Epidermal melanocyte (primary cell): ENCODE measurements at regions not wholly inside any gene's neighbourhood (a gene's known extent, or its start where the extent isn't known, plus 50 kb on each side); places are given as distances from the start of the nearest gene placed in this dataset.

Source experiments
- DNase-seq: peaks from one replicate; pipeline ENCODE4 v3.0.0; 2011; ENCODE audit warnings: low spot score; ENCODE audit not compliant: insufficient read length

DNA sequence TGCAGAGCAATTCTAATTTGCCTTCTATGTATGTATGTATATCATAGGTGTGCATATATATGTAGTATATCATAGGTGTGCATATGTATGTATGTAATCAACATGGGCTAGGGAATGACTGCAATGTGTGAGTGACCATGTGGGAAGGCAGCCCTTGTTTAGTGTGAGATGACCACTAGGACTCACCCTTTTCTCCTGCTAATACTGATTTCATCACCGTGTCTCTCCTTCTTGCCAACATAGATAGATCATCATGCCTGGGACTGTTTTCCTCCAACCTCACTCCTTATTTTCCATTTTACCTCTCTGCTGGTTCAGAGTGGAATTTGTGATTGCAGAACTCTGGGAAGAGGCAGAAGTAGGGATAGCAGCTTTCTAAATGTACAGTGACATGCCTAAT lies 63.6 kb upstream of the SFRP2 start:
- DNase-seq: no peak

DNA sequence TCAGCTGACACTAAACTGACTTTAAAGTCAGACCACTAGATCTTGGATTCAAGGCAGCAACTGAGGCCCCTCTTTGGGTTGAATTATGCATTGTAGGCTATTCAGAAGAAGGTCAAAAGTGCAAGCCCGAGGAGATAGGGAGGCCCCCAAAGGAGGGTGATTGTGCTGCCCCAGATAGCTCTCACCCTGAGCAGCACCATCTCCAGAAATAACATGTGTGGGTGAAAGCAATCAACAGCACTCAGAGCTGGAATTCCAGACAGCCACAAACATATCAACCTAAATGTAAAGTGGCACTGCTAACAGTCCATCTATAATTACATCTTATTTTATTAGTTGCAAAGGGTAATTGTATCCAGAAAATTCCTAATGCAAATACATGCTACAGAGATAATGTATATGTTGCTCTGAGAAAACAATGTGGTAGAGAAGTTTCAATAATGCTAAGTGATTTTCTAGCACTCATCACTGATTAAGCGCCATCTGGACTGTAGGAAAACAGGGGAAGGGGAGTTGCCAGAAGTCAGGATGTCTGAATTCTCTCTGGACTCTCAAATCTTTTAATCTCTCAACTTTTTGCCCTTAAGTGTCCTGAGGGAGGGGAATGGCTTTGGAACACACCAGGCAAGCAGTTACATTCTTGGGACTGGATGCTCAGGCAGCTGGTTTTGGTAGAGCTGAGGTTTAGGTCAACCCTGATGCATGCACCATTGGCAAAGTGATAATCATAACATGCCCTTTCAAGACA lies 61.8 kb upstream of the SFRP2 start:
- no peak for DNase-seq

DNA sequence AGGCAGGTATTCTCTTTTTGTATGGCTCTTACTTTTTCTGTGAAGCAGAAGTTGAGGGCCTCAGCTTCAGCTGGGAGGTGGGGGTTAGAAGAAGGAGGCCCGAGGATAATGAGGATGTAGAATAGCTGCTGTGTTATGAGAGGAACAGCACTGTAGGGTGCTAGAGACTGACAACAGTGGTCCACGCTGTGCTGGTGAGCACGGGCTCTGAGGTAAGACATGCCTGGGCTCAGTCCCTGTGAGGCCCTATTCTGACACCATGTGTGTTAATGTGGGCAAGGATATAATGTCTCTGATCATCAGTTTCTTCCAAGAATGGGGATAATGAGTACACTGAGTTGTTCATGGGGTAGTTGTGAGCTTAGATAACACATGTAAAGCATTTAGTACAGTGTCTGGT lies 55.3 kb upstream of the SFRP2 start:
- no peak for DNase-seq
